Testis (tissue), 2 donors: ENCODE measurements at regions not wholly inside any gene's neighbourhood (a gene's known extent, or its start where the extent isn't known, plus 50 kb on each side); places are given as distances from the start of the nearest gene placed in this dataset.
"Not testable (repeated sequence)": the region's sequence is repeated elsewhere in the genome, so short reads cannot be mapped to it uniquely, and the experiment has no call there.

Experiments used
- DNase-seq: peaks from one replicate; pipeline ENCODE4 v3.0.0-alpha.2; 2019
- H3K27ac ChIP-seq, 2 donors: fragments of 200-600 bp; sonication (generic); one replicate each; pipeline ENCODE4 v1.5.1; 2019
- H3K27me3 ChIP-seq: fragments of 200-600 bp; sonication (generic); one replicate; pipeline ENCODE4 v1.5.1; 2019
- H3K36me3 ChIP-seq: fragments of 200-600 bp; sonication (generic); one replicate; pipeline ENCODE4 v1.5.1; 2017; ENCODE audit warnings: low read depth; ENCODE audit errors: missing control alignments
- H3K4me1 ChIP-seq: fragments of 200-600 bp; sonication (generic); one replicate; pipeline ENCODE4 v1.5.1; 2019
- H3K4me3 ChIP-seq, 2 donors: fragments of 200-600 bp; sonication (generic); one replicate each; pipeline ENCODE4 v1.5.1; 2017 to 2019
- H3K9me3 ChIP-seq: fragments of 200-600 bp; sonication (generic); one replicate; pipeline ENCODE4 v1.5.1; 2017
- CTCF ChIP-seq, 3 experiments: fragments of 450-650 bp in 2 of 3; fragments of 200-600 bp in 1 of 3; sonication (generic) in 1 of 3; IDR thresholded peaks; one replicate each; pipeline ENCODE4 v1.5.1; 2016 to 2019; ENCODE audit warnings: antibody characterized with exemption in 3 of 3, mild to moderate bottlenecking in 2 of 3, moderate library complexity in 1 of 3
- POLR2A ChIP-seq: fragments of 450-650 bp; IDR thresholded peaks from one replicate; pipeline ENCODE4 v1.6.1; 2017; ENCODE audit warnings: antibody characterized with exemption, mild to moderate bottlenecking, moderate library complexity
- WGBS, 2 donors: methylation state at CpG; one replicate each; pipeline ENCODE4 v1.1.5; 2018; 5-methylcytosine and 5-hydroxymethylcytosine counted together
- intact Hi-C: fragments of 100-400 bp; cut with DNase I; formaldehyde crosslinking; loops from one replicate; pipeline ENCODE4 v1.15.1; 2023; ENCODE audit warnings: low total_unique reads

- no peaks in the 10 kb centered on the region for H3K4me1 ChIP-seq
- no peaks in the 10 kb centered on the region for H3K9me3 ChIP-seq
- no peak overlapping the region for H3K4me3 ChIP-seq
- 92 to 96% methylated on average over 10 of the region's 10 CpGs for WGBS, 2 donors
- H3K27ac ChIP-seq = no peak overlapping the region
- intact Hi-C loops = no loop called here
- H3K27me3 ChIP-seq = no peaks in the 10 kb centered on the region
- DNase-seq = no peak
- no peaks in the 10 kb centered on the region for H3K36me3 ChIP-seq
- TF ChIP-seq POLR2A (no peak), CTCF (IDR thresholded peaks at IDR 0.05) (no peak)
Measured at GRCh38 chr7:155236386-155236785, 61.3 kb upstream of the INSIG1 start.

GRCh38 chr7:155237297-155237696, 60.4 kb upstream of the INSIG1 start:
- no peaks in the 10 kb centered on the region for H3K9me3 ChIP-seq
- H3K27ac ChIP-seq = no peak overlapping the region
- 64 to 91% methylated on average over 3 to 6 of the region's 6 CpGs for WGBS, 2 donors
- H3K27me3 ChIP-seq = no peaks in the 10 kb centered on the region
- no peak for DNase-seq
- no peak overlapping the region for H3K4me3 ChIP-seq
- no peaks in the 10 kb centered on the region for H3K36me3 ChIP-seq
- H3K4me1 ChIP-seq = no peaks in the 10 kb centered on the region
- intact Hi-C loops = no loop called here
- no peak for TF ChIP-seq CTCF (IDR thresholded peaks at IDR 0.05)
- TF ChIP-seq POLR2A = no peak

- 89 to 93% methylated on average over 4 to 5 of the region's 5 CpGs for WGBS, 2 donors
- no peak overlapping the region for H3K4me3 ChIP-seq
- no peaks in the 10 kb centered on the region for H3K4me1 ChIP-seq
- no peak for DNase-seq
- H3K27ac ChIP-seq = no peak overlapping the region
- no peaks in the 10 kb centered on the region for H3K9me3 ChIP-seq
- H3K27me3 ChIP-seq = no peaks in the 10 kb centered on the region
- intact Hi-C loops = no loop called here
- no peaks in the 10 kb centered on the region for H3K36me3 ChIP-seq
- no peak for TF ChIP-seq POLR2A
- no peak for TF ChIP-seq CTCF (IDR thresholded peaks at IDR 0.05)
Measured at GRCh38 chr7:155237730-155238129, 59.9 kb upstream of the INSIG1 start.

GRCh38 chr7:155239431-155240087, 58.1 kb upstream of the INSIG1 start:
- 77 to 81% methylated on average over 13 to 14 of the region's 14 CpGs for WGBS, 2 donors
- H3K27me3 ChIP-seq, H3K4me1 ChIP-seq, H3K36me3 ChIP-seq, H3K4me3 ChIP-seq, H3K27ac ChIP-seq, H3K9me3 ChIP-seq, intact Hi-C loops, DNase-seq: not testable (repeated sequence)

GRCh38 chr7:155244675-155245074, 53.0 kb upstream of the INSIG1 start:
- Histone ChIP-seq H3K27me3 (no peaks in the 10 kb centered on the region), H3K4me1 (no peaks in the 10 kb centered on the region), H3K9me3 (no peaks in the 10 kb centered on the region), H3K36me3 (no peaks in the 10 kb centered on the region), H3K4me3 (no peak overlapping the region), H3K27ac (no peak overlapping the region)
- DNase-seq = no peak
- TF ChIP-seq POLR2A = no peak
- no peak for TF ChIP-seq CTCF (IDR thresholded peaks at IDR 0.05)
- intact Hi-C loops = no loop called here
- WGBS, 2 donors = 92 to 97% methylated on average over 5 of the region's 5 CpGs
